ENCODE measurements at regions not wholly inside any gene's neighbourhood (a gene's known extent, or its start where the extent isn't known, plus 50 kb on each side); places are given as distances from the start of the nearest gene placed in this dataset.
A peak's percentile ranks its signal among the peaks of the same experiment; 100 is the strongest.

DNA sequence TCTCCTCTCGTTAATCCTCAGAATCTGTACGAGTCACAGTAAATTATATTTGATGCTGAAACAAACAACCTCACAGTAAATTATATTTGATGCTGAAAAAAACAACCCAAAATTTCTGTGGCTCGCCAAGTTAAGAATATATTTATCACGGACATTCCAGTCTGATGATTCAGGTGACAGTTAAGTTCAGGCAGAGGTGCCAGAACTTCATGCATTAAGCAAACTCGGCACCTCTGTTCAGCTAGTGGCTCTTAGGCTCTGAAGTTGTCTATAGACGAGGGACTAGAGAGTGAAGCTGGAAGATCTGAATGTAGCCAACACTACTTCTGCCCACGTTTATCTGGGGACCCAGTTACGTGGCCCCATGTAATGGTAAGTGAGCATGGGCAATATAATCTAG lies 132.2 kb upstream of the AGA start:
- no peak for DNase-seq

DNA sequence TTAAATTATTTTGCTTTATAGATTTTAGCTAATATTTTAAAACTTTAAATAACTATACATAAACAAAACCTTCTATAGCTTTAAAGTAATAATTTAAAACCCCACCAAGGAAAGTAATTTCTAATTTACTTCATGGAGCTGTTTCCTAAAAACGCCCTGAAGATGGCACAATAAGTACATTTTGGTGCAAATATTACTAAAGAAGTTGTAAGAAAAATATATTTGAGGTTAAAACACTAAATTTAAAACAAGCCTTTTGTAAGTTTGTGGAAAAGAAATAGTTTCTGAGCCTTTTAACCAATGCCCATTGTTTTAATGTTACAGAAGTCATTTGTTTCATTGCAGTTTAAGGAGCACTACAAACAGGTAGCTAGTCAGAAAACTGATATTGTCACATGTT lies 137.4 kb upstream of the AGA start:
- DNase-seq, result no peak

GRCh38 chr4:177582992-177583391 lies 140.8 kb upstream of the AGA start:
- DNase-seq, result no peak

DNA sequence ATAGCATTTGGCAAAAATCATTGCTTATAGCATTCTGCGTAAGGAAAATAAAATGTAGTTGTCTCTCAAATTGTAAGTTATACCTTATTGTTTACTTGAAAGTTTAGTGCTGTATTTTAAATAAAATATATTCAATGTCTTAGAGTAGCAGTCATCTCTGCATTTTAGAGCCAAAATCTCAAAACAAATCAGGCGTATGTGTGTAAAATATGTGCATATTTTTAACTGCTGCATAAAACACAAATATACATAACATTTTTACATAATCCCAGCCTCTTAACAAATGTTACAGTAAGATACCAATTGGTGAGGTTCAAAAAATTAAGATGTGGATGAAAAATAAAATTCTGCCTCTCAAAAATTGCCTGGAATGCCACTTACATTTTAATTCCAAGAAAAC lies 145.8 kb upstream of the AGA start:
- DNase-seq, result no peak

DNA sequence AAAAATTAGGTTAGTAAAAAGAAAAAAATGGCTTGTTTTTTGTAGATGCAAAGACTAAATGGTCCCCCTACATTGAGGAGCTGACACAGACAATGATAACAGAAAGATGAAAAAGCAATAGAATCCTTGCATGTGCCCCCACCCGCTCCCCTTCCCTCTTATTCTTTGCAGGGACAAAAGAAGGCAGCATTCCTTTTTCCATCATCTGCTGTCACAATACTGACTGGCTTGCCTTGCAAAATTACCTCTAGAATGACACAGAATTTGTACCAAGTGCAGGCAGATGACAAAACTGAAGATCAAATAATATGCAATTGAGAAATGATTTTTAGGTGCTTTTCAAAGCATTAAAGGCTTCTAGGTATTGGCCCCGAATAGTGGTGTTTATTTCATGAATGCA lies 153.1 kb upstream of the AGA start:
- DNase-seq, result no peak

DNA sequence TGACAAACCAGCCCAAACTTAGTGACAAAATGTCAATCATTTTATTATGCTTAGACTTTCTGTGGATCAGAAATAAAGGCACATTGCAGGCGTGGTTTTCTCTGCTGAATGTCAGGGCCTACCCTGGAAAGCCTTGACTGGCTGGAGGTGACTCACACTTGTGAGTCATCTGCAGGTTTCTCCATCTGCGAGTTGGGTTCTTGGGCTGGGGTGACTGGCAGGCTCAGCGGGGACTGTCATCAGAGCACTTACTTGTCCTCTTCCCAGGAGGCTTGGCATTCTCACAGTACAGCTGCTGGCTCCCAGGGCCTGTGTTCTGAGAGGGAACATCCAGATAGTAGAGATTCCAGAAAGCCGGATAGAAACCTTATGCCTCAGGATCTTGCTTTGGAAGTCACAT lies 153.8 kb upstream of the AGA start:
- no peak for DNase-seq

GRCh38 chr4:177596991-177597390 lies 154.8 kb upstream of the AGA start:
- DNase-seq, result no peak

GRCh38 chr4:177605252-177605651 lies 163.0 kb upstream of the AGA start:
- no peak for DNase-seq

DNA sequence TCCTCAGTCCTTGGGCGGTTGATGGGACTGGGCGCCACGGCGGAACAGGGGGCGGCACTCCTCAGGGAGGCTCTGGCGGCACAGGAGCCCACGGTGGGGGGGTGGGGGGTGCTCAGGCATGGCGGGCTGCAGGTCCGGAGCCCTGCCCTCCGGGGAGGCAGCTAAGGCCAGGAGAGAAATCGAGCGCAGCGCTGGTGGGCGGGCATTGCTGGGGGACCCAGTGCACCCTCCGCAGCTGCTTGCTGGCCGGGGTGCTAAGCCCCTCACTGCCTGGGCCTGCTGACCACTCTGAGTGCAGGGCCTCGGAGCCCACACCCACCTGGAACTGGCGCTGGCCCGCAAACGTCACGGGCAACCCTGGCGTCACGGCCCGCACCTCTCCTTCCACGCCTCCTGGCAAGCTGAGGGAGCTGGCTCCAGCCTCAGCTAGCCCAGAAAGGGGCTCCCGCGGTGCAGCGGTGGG lies 164.9 kb upstream of the AGA start:
- DNase-seq, result no peak

- no peak for DNase-seq
Observed at GRCh38 chr4:177611974-177612664, 169.9 kb upstream of the AGA start.

DNA sequence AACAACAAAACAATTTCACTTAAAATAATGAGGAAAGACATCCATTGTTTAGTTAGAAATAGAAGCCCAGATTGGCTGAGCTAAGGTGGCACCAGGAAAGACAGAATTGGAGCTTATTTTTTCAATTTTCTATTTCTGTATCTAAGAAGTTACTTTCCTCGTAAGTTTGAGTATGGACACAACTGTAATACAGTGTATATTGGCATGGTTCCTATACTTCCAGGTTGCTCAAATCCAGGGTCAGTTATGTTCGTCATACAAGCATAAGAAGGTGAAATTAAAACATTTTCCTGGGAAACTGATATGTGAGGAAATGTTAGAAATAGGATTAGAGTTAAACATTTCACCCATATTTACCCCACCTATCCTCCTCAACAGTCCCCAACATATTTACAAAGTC lies 170.4 kb upstream of the AGA start:
- no peak for DNase-seq

GRCh38 chr4:177632481-177632880 lies 190.2 kb upstream of the AGA start:
- DNase-seq, result no peak

- no peak for DNase-seq
Observed at GRCh38 chr4:177638871-177639270, 196.6 kb upstream of the AGA start.

DNA sequence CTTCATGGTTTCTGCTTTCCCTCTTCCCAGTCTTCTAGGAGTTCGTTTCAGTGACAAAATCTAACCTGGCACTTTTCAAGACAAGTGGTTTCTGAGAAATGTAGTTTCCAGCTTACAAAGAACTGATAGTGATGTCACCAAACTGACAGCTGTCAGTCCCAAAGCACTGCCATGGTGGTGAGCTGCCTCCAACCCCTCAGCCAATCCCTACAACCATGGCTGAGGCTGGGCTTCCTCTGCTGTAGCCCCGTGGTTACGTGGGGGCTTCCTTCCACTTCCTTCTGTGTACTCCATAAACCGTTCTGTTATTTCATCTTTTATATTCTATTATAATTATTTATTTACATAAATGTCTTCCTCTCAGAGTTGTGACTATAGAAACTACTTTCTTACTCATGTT lies 198.6 kb upstream of the AGA start:
- no peak for DNase-seq

DNA sequence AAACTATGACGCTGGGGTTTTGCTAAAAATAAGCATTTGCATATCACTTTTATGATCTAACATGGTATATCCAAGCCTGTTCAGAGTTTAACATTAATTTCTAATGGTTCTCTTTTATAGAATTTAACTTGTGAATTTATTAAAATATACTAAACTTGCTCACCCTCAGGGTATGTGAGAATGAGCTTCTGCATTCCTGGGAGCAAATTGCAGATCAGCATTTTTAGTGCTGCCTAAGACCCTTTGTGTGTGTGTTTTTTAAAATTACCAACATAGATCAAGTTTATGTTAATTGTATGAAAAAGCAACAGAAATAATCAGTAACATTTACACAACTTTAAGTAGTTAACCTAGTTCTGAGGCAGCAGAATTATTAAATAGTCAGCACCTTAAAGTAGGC lies 218.0 kb upstream of the AGA start:
- DNase-seq, result no peak

- DNase-seq, result peak; percentile 9
Observed at GRCh38 chr4:177667687-177668086, 225.4 kb upstream of the AGA start.

GRCh38 chr4:177671387-177671786 lies 229.2 kb upstream of the AGA start:
- DNase-seq, result no peak

DNA sequence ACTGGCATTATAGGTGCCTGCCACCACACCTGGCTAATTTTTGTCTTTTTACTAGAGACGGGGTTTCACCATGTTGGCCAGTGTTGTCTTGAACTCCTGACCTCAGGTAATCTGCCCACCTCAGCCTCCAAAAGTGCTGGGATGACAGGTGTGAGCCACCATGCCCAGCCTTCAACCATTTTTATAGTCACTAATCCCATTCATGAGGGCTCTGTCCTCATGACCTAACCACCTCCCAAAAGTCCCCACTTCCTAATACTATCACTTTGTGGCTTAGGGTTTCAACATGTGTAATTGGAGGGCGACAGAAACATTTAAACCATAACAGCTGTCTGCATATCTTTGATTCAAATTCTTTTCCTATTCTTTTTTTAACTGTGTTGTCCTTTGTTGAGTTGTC lies 229.6 kb upstream of the AGA start:
- no peak for DNase-seq

GRCh38 chr4:177673985-177674489 lies 231.8 kb upstream of the AGA start:
- DNase-seq, result peak; percentile 3

GRCh38 chr4:177680308-177680707 lies 238.1 kb upstream of the AGA start:
- DNase-seq, result no peak

DNA sequence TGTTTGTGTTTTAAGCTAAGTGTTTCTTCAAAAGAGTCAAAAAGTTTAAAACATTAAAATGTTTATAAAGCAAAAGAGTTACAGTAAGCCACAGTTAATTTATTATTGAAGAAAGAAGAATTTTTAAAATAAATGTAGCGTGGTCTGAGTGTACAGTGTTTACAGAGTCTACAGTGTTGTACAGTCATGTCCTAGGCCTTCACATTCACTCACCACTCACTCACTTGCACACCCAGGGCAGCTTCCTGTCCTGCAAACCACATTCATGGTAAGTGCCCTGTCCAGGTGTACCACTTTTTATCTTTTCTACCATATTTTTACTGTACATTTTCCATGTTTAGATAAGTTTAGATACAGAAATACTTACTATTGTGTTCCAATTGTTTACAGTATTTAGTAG lies 239.7 kb upstream of the AGA start:
- DNase-seq, result no peak

- DNase-seq, result no peak
Observed at GRCh38 chr4:177687117-177687516, 244.9 kb upstream of the AGA start.

DNA sequence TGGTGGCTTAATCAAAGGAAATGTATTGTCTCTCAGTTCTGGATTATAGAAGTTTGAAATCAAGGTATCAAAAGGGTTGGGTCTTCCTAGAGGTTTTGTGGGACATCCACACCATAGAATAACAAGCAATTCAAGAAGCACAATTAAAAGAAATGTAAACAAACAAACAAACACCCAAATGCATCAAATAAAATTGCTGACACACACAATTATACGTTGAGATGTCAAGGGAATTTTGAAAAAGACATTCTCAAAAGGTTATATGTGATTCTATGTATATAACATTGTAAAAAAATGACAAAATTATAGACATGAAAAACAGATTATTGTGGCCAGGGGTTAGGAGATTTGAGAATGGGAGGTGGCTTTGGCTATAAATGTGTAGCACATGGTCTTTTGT lies 250.7 kb upstream of the AGA start:
- DNase-seq, result no peak

DNA sequence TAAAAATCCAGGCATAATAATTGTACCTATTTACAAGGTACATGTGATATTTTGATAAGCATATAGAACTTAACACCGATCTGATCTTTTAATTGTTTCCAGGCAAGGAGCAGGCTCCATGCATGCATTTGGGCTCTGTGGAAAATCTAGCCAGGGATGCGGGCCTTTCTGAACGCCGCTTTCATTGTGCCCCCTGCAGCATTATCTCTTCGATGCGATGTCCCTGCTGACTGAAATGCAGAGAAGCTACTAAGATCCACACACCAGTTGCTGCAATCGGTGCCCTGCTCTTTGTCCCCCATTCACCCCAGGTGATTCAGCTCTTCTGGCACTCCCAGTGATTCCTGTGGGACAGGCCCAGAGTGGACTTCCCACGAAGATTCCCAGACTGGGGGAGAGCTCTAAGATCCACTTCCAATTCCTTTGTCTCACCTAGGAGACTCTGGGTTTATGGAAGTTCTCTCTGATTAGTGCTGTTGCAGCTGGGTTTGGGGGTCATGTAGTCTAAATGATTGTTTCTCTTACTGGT lies 254.3 kb upstream of the AGA start:
- DNase-seq, result no peak
